ENCODE measurements at regions not wholly inside any gene's neighbourhood (a gene's known extent, or its start where the extent isn't known, plus 50 kb on each side); places are given as distances from the start of the nearest gene placed in this dataset.

DNA sequence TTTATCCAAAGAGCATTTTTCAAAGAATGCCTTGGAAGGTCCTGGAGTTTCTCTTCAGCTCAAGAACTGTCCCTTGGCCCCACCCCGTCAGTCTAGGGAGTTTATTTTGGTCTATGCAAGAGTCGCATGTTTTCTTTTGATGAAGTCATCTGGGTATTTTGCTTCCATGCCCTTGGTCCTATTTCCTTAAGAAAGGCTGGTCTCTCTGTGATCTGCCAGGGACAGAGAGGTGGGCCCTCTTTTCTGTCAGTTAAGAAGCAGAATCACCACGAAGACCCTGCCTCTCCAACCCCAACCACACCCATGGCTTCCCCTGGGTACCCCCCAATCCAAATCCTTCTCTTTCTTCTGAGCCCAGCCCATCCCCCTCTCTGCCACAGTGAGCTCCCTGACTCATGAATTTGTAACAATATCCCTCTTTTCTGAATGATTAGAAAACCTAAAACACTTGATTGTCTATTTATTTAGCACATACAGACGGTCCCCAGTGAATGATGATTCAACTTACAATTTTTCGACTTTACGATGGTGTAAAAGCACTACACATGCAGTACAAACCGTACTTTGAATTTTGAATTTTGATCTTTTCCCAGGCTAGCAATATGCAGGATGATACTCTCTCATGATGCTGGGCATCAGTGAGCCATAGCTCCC lies 163.5 kb upstream of the ADRA1B start:
- Histone ChIP-seq H3K36me3 (replicated peaks; ENCODE audit: control insufficient read depth, insufficient read depth, low read length) (no peaks in the 10 kb centered on the region), H3K4me3 (ENCODE audit: insufficient read depth, low read depth, low read length) (no peak overlapping the region), H3K27me3 (ENCODE audit: control insufficient read depth, insufficient read depth, low read length) (no peaks in the 10 kb centered on the region)
- no peak for DNase-seq

DNA sequence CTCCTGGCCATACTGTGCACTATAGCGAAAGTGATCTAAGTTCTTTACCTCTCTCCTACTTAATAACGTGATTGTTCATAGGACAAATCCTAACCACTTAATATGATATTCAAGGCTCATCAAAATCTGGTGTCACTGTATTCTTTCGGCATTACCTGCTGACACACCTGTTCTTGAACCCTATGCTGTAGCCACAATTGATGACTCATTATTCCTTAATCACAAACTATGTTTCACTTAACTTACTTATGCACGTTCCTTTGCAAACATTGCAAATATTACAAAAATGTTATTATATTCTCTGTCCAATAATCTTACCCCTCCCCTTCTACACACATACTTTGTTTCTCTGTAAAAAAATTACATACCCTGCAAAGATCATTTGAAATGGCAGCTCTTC lies 158.1 kb upstream of the ADRA1B start:
- no peak for DNase-seq
- H3K27me3 ChIP-seq (ENCODE audit: control insufficient read depth, insufficient read depth, low read length) = no peaks in the 10 kb centered on the region
- H3K4me3 ChIP-seq (ENCODE audit: insufficient read depth, low read depth, low read length) = no peak overlapping the region
- H3K36me3 ChIP-seq (replicated peaks; ENCODE audit: control insufficient read depth, insufficient read depth, low read length) = no peaks in the 10 kb centered on the region

DNA sequence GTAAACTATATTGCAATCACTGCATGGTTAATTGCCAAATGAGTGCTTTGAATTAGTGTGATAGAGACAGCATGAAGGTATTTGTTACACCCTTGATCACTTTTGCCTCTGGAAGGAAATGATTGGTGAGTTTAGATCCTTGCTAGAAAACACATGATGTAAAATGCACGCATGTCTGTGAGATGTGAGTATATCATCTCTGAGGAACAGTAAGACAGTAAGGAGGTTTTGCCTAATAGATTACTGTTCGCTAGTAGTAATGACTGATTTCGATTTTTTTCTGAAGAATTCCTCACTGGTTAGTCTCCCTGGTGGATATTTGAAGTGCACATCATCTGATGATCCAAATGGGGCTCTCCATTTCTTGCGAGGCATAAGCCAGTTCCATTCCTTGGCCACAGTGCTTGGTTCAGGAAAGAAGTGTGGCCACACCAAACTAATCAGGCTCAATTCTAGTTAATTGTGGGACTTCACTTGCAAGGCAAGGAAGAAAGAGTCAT lies 156.4 kb upstream of the ADRA1B start:
- Histone ChIP-seq H3K27me3 (ENCODE audit: control insufficient read depth, insufficient read depth, low read length) (no peaks in the 10 kb centered on the region), H3K4me3 (ENCODE audit: insufficient read depth, low read depth, low read length) (no peak overlapping the region), H3K36me3 (replicated peaks; ENCODE audit: control insufficient read depth, insufficient read depth, low read length) (no peaks in the 10 kb centered on the region)
- DNase-seq = no peak

GRCh38 chr5:159762921-159763320 lies 153.4 kb upstream of the ADRA1B start:
- DNase-seq = no peak
- Histone ChIP-seq H3K4me3 (ENCODE audit: insufficient read depth, low read depth, low read length) (no peak overlapping the region), H3K36me3 (replicated peaks; ENCODE audit: control insufficient read depth, insufficient read depth, low read length) (no peaks in the 10 kb centered on the region), H3K27me3 (ENCODE audit: control insufficient read depth, insufficient read depth, low read length) (no peaks in the 10 kb centered on the region)

DNA sequence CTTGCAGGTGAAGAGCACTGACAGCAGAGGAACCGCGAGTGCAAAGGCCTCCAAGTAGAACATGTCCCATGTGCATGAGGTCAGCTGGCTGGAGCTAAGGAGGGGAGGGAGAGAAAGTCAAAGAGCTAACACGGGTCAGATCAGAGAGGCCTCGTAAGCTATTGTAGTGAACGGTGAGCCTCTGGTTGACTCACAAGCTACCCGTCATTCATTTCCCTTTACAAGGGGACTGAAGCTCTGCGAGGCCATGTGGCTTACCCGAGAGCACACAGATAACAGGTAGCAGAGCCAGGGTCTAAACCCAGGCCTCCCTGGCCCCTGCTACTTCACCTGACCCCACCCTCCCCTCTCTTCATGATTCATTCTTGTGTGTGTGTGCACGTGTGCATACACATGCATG lies 152.7 kb upstream of the ADRA1B start:
- no peak for DNase-seq
- no peaks in the 10 kb centered on the region for H3K27me3 ChIP-seq (ENCODE audit: control insufficient read depth, insufficient read depth, low read length)
- H3K36me3 ChIP-seq (replicated peaks; ENCODE audit: control insufficient read depth, insufficient read depth, low read length) = no peaks in the 10 kb centered on the region
- no peak overlapping the region for H3K4me3 ChIP-seq (ENCODE audit: insufficient read depth, low read depth, low read length)

- DNase-seq = no peak
Measured at GRCh38 chr5:159764283-159765134, 151.8 kb upstream of the ADRA1B start.

DNA sequence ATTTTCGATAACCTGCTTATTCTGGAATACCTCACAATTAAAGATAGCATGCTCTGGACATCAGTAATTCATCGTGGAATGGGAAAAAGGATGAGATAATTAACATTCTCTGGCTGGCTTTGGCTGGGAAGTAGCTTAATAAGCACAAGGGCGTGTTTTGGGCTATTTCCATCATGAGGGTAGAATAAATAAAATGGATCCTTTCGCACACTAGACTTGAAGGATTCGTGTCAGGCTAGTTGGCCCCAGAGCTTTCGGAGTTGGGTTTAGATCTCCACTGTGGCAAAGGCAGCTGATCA lies 151.2 kb upstream of the ADRA1B start:
- Histone ChIP-seq H3K27me3 (ENCODE audit: control insufficient read depth, insufficient read depth, low read length) (no peaks in the 10 kb centered on the region), H3K4me3 (ENCODE audit: insufficient read depth, low read depth, low read length) (no peak overlapping the region), H3K36me3 (replicated peaks; ENCODE audit: control insufficient read depth, insufficient read depth, low read length) (no peaks in the 10 kb centered on the region)
- DNase-seq = no peak

More at GRCh38 chr5:159764283-159765134, 151.8 kb upstream of the ADRA1B start:
- H3K36me3 ChIP-seq (replicated peaks; ENCODE audit: control insufficient read depth, insufficient read depth, low read length) = no peaks in the 10 kb centered on the region
- no peak overlapping the region for H3K4me3 ChIP-seq (ENCODE audit: insufficient read depth, low read depth, low read length)
- no peaks in the 10 kb centered on the region for H3K27me3 ChIP-seq (ENCODE audit: control insufficient read depth, insufficient read depth, low read length)

DNA sequence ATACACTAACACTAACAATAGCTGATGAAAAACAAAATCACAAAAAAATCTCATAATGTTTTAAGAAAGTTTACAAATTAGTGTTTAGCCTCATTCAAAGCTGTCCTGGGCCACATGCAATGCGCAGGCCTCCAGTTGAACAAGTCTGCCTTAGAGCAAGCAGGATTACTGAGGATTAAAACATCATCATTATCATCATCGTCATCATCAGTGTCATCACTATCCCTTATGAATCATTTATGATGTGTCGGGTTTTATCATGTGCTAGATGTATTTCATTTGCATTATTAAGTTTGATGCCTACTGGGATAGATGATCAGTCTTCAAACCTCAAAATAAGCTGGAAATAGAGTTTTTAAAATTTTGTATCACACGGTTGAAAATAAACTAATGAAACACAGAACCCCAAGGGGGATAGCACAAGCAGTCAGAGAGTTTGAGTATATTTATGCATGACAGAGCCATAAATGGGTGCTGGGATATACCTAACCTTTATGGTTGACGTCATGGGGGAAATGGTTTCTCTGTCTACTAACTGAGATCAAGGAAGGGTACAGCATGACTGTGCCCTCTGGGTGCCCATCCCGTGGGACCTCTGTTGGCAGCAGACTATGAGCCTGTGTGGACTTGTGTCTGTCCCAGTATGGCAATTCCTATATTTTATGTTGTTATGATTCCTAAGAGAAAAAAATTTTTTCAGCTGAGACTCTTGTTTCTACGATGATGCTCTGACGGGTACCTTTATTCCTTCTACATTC lies 150.3 kb upstream of the ADRA1B start:
- Histone ChIP-seq H3K36me3 (replicated peaks; ENCODE audit: control insufficient read depth, insufficient read depth, low read length) (no peaks in the 10 kb centered on the region), H3K4me3 (ENCODE audit: insufficient read depth, low read depth, low read length) (no peak overlapping the region), H3K27me3 (ENCODE audit: control insufficient read depth, insufficient read depth, low read length) (no peaks in the 10 kb centered on the region)
- DNase-seq = no peak

DNA sequence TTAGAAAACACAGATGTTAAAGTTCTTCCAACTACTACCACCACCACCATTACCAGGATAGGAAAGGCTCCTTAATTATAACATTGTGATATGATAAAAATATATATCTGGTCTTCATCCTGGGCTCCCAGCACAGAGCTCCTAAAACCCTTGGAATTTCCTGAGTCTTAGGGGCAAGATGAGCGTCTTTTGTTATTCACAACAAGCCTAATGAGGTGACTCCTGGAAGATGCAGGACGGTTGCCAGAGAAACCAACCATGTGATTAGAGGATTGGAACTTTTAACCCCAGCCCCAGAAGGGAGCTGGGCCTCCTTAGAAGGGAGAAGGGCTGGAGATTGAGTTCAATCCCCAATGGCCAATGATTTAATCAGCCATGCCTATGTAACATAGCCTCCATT lies 148.0 kb upstream of the ADRA1B start:
- no peak overlapping the region for H3K4me3 ChIP-seq (ENCODE audit: insufficient read depth, low read depth, low read length)
- H3K36me3 ChIP-seq (replicated peaks; ENCODE audit: control insufficient read depth, insufficient read depth, low read length) = no peaks in the 10 kb centered on the region
- peaks cover 2% of the 10 kb centered on the region; the same call in 1 of the 2 replicates for H3K27me3 ChIP-seq (ENCODE audit: control insufficient read depth, insufficient read depth, low read length)
- peak; percentile 77 for DNase-seq

DNA sequence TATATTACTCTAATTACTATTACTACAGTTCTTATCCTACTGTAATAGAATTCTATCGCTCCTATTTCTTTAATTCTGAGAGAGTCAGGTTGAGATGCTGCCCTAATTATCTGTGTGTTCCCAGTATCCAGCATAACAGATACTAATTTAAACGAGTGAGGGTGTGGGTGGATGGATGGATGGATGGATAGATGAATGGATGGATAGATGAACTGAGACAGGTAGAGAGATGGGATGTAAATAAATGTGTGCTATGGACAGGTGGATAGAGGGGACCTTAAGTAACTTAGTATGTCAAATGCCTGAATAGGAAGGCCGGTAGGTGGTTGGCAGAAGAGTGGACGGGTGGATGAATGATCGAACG lies 143.6 kb upstream of the ADRA1B start:
- peaks cover 6% of the 10 kb centered on the region for H3K27me3 ChIP-seq (ENCODE audit: control insufficient read depth, insufficient read depth, low read length)
- H3K36me3 ChIP-seq (replicated peaks; ENCODE audit: control insufficient read depth, insufficient read depth, low read length) = no peaks in the 10 kb centered on the region
- DNase-seq = no peak
- H3K4me3 ChIP-seq (ENCODE audit: insufficient read depth, low read depth, low read length) = no peak overlapping the region

DNA sequence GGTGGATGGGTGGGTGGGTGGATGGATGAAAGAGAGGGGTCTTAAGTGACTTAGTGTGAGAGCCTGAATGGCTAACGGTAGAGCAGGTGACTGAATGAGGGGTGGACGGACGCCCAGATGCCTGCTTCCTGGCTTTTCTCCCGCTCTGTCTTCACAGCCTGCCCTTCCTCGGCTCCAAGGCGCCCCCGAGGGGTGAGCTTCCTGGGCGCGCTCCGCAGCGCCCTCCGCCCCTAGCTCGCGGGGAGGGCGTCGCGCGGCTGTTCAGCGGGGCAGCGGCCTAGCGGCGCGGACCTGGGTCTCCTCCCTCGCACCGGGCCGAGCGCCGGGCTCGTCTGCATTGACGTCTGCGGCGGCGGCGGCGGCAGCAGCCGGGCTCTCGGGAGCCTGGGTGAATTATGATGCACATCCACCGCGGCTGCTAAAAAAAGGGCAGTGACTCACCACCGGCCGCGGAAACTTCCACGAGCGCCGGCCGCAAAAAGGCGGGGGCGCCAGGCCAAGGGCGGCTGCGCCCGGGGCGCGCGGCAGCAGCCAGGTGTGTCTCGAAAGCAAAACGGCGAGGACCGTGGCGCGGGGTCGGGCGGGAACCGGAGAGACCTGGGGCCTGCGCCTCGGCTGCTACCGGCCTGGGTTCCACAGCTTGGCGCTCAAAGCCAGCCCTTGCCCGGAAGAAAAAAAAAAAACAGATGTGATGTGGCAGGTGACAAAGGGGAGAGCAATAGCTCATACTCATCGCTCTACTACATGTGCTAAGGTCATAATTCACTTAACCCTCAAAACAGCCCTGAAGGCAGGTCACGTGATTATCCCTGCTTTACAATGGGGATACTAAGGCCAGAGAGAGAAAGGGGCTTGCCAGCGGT lies 143.0 kb upstream of the ADRA1B start:
- peak; percentile 84 for DNase-seq
- Histone ChIP-seq H3K4me3 (ENCODE audit: insufficient read depth, low read depth, low read length) (peak overlapping the region; percentile 37), H3K36me3 (replicated peaks; ENCODE audit: control insufficient read depth, insufficient read depth, low read length) (no peaks in the 10 kb centered on the region), H3K27me3 (ENCODE audit: control insufficient read depth, insufficient read depth, low read length) (peaks cover 6% of the 10 kb centered on the region)

DNA sequence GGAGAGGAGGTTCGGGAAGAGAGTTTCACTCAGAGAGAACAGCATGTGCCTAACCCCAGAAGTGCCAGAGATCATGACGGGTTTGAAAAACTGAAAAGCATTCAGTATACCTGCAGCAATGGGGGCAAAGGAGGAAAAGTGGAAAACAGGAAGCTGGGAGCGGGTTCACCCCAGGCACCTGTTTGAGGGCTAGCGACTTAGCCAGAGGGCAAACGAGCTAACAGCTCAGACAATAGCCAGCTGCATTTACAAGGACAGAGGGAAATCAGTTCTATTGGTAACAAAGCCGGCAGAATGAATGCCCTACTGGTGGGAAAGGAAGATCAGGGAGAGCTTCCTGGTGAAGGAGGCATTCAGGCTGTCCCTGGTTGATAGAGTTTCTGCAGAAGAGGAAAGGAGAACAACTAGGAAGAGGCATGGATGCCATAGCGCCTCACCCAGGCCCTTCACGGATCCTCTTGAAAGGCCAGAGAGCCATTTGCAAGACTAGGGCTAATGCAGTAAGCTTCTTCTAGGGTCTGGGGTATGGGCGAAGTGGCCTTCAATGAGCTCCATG lies 141.7 kb upstream of the ADRA1B start:
- DNase-seq = peak; percentile 32
- H3K36me3 ChIP-seq (replicated peaks; ENCODE audit: control insufficient read depth, insufficient read depth, low read length) = no peaks in the 10 kb centered on the region
- H3K27me3 ChIP-seq (ENCODE audit: control insufficient read depth, insufficient read depth, low read length) = peaks cover 6% of the 10 kb centered on the region
- H3K4me3 ChIP-seq (ENCODE audit: insufficient read depth, low read depth, low read length) = no peak overlapping the region

DNA sequence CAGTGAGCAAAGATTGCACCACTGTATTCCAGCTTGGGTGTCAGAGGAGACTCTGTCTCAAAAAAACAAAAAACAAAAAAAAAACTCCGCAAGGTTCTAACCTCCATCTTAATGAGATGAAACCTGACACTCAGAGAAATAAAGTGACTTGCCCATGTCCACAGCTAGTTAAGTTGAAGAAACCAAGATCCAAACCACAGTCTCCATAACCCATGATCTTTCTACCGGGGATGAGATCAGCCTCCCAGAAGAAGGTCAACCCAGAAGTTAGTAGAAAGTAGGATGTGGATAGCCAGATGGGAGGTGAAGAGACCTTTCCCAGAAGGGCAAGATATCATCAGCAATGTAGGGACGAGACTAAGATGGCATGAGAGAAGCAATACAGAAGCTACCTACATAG lies 140.4 kb upstream of the ADRA1B start:
- DNase-seq = no peak
- Histone ChIP-seq H3K36me3 (replicated peaks; ENCODE audit: control insufficient read depth, insufficient read depth, low read length) (no peaks in the 10 kb centered on the region), H3K27me3 (ENCODE audit: control insufficient read depth, insufficient read depth, low read length) (peaks cover 6% of the 10 kb centered on the region), H3K4me3 (ENCODE audit: insufficient read depth, low read depth, low read length) (no peak overlapping the region)

Data from H7 (cell line).